Thyroid gland (tissue), 4 donors: ENCODE measurements at regions not wholly inside any gene's neighbourhood (a gene's known extent, or its start where the extent isn't known, plus 50 kb on each side); places are given as distances from the start of the nearest gene placed in this dataset.

Source experiments
- CTCF ChIP-seq, 6 experiments: fragments of 200-600 bp in 3 of 6; fragments of 450-650 bp in 3 of 6; sonication (generic) in 3 of 6; IDR thresholded peaks; one replicate each; pipeline ENCODE4 v1.5.1; 2016 to 2019; ENCODE audit warnings: antibody characterized with exemption in 6 of 6, mild to moderate bottlenecking in 2 of 6, inconsistent platforms in 1 of 6, moderate library complexity in 1 of 6
- POLR2A ChIP-seq, 2 donors: fragments of 450-650 bp; IDR thresholded peaks; one replicate each; pipeline ENCODE4 v1.6.1; 2017; ENCODE audit warnings: antibody characterized with exemption in 2 of 2, mild to moderate bottlenecking in 2 of 2, moderate library complexity in 1 of 2

GRCh38 chr3:16813336-16813735 is 71.4 kb upstream of the PLCL2 start:
- TF ChIP-seq CTCF (IDR thresholded peaks at IDR 0.05) (no peak), POLR2A (IDR thresholded peaks at IDR 0.05) (no peak)
